H9 (cell line): ENCODE measurements at regions not wholly inside any gene's neighbourhood (a gene's known extent, or its start where the extent isn't known, plus 50 kb on each side); places are given as distances from the start of the nearest gene placed in this dataset.
A peak's percentile ranks its signal among the peaks of the same experiment; 100 is the strongest.

ENCODE experiments used
- DNase-seq: peaks from one replicate; pipeline ENCODE4 v3.0.0-alpha.2; 2017
- H2AFZ ChIP-seq: one replicate; pipeline ENCODE4 v1.6.1; 2013; ENCODE audit warnings: mild to moderate bottlenecking, low read length, control low read depth, moderate library complexity
- H2AK5ac ChIP-seq: 2 replicates; pipeline ENCODE4 v1.6.1; 2013; ENCODE audit warnings: low read length, control low read depth, mixed read lengths; ENCODE audit not compliant: insufficient read length
- H2BK120ac ChIP-seq: one replicate; pipeline ENCODE4 v1.6.1; 2013; ENCODE audit warnings: low read depth, mild to moderate bottlenecking, low read length, control low read depth, inconsistent platforms; ENCODE audit not compliant: poor library complexity, severe bottlenecking
- H2BK12ac ChIP-seq: 2 replicates; pipeline ENCODE4 v1.6.1; 2013; ENCODE audit warnings: low read length, control low read depth, mixed read lengths, low read depth; ENCODE audit not compliant: insufficient read length
- H2BK15ac ChIP-seq: 2 replicates; pipeline ENCODE4 v1.6.1; 2013; ENCODE audit warnings: low read depth, low read length, control low read depth
- H2BK20ac ChIP-seq: one replicate; pipeline ENCODE4 v1.6.1; 2013; ENCODE audit warnings: low read depth, mild to moderate bottlenecking, low read length, control low read depth, inconsistent platforms; ENCODE audit not compliant: poor library complexity, severe bottlenecking
- H2BK5ac ChIP-seq: 2 replicates; pipeline ENCODE4 v1.6.1; 2013; ENCODE audit warnings: low read length, control low read depth, mixed read lengths; ENCODE audit not compliant: insufficient read length
- H3K14ac ChIP-seq: 2 replicates; pipeline ENCODE4 v1.6.1; 2013; ENCODE audit warnings: low read length, control low read depth; ENCODE audit not compliant: insufficient read depth
- H3K18ac ChIP-seq: 2 replicates; pipeline ENCODE4 v1.6.1; 2013; ENCODE audit warnings: low read depth, mild to moderate bottlenecking, mixed read lengths, low read length, control low read depth; ENCODE audit not compliant: insufficient read length
- H3K23ac ChIP-seq: 2 replicates; pipeline ENCODE4 v1.6.1; 2013; ENCODE audit warnings: low read length, control low read depth, mixed read lengths, low read depth; ENCODE audit not compliant: insufficient read length
- H3K23me2 ChIP-seq: 2 replicates; pipeline ENCODE4 v1.6.1; 2013; ENCODE audit warnings: low read depth, mild to moderate bottlenecking, mixed read lengths, low read length, control low read depth; ENCODE audit not compliant: insufficient read length, poor library complexity, severe bottlenecking
- H3K27ac ChIP-seq: 2 replicates; pipeline ENCODE4 v1.5.1; 2013; ENCODE audit warnings: low read length, control low read depth, mixed read lengths, low read depth; ENCODE audit not compliant: insufficient read length
- H3K27me3 ChIP-seq: 2 replicates; pipeline ENCODE4 v1.6.1; 2013; ENCODE audit warnings: low read length, control low read depth, inconsistent platforms; ENCODE audit not compliant: insufficient read depth
- H3K4ac ChIP-seq: 2 replicates; pipeline ENCODE4 v1.6.1; 2013; ENCODE audit warnings: low read depth, mild to moderate bottlenecking, control low read depth, inconsistent platforms, low read length, moderate library complexity
- H3K4me1 ChIP-seq: 2 replicates; pipeline ENCODE4 v1.6.1; 2013; ENCODE audit warnings: low read length, control low read depth, inconsistent platforms; ENCODE audit not compliant: insufficient read depth
- H3K4me2 ChIP-seq: 2 replicates; pipeline ENCODE4 v1.6.1; 2013; ENCODE audit warnings: low read length, control low read depth, mixed read lengths; ENCODE audit not compliant: insufficient read length, insufficient read depth
- H3K56ac ChIP-seq: 2 replicates; pipeline ENCODE4 v1.6.1; 2013; ENCODE audit warnings: low read depth, mild to moderate bottlenecking, mixed read lengths, low read length, control low read depth; ENCODE audit not compliant: insufficient read length
- H3K79me1 ChIP-seq: 2 replicates; pipeline ENCODE4 v1.6.1; 2013; ENCODE audit warnings: low read depth, mild to moderate bottlenecking, moderate library complexity, low read length, control low read depth, inconsistent platforms; ENCODE audit not compliant: insufficient read depth, poor library complexity, severe bottlenecking
- H3K79me2 ChIP-seq: 2 replicates; pipeline ENCODE4 v1.6.1; 2013; ENCODE audit warnings: low read length, control low read depth, inconsistent platforms; ENCODE audit not compliant: insufficient read depth
- H3K9ac ChIP-seq: 2 replicates; pipeline ENCODE4 v1.6.1; 2013; ENCODE audit warnings: low read length, control low read depth, mixed read lengths; ENCODE audit not compliant: insufficient read length; ENCODE audit errors: extremely low read depth
- H3K9me3 ChIP-seq: one replicate; pipeline ENCODE4 v1.6.1; 2013; ENCODE audit warnings: low read depth, low read length, inconsistent platforms; ENCODE audit not compliant: control insufficient read depth
- H3T11ph ChIP-seq: one replicate; pipeline ENCODE4 v1.6.1; 2013; ENCODE audit warnings: mild to moderate bottlenecking, low read length, control low read depth, inconsistent platforms
- H4K20me1 ChIP-seq: one replicate; pipeline ENCODE4 v1.6.1; 2013; ENCODE audit not compliant: control insufficient read depth, insufficient read length, insufficient read depth
- H4K5ac ChIP-seq: 2 replicates; pipeline ENCODE4 v1.6.1; 2013; ENCODE audit warnings: low read depth, mild to moderate bottlenecking, mixed read lengths, low read length, control low read depth; ENCODE audit not compliant: insufficient read length
- H4K8ac ChIP-seq: replicated peaks from 2 replicates; pipeline ENCODE4 v1.6.1; 2013; ENCODE audit warnings: low read length, control low read depth, mixed read lengths, low read depth; ENCODE audit not compliant: insufficient read length
- H4K91ac ChIP-seq: 2 replicates; pipeline ENCODE4 v1.6.1; 2013; ENCODE audit warnings: low read depth, mild to moderate bottlenecking, moderate library complexity, mixed read lengths, low read length, control low read depth; ENCODE audit not compliant: insufficient read length
- H3K27ac Mint-ChIP-seq, 3 experiments: 2 replicates in 2 of 3; 3 replicates in 1 of 3; pipeline ENCODE4 v1.8.0; 2020 to 2021; ENCODE audit warnings: mixed read lengths in 3 of 3, mild to moderate bottlenecking in 1 of 3, moderate library complexity in 1 of 3
- H3K27me3 Mint-ChIP-seq: 2 replicates; pipeline ENCODE4 v1.8.0; 2021; ENCODE audit warnings: low read depth, mild to moderate bottlenecking, moderate library complexity, mixed read lengths
- H3K36me3 Mint-ChIP-seq, 3 experiments: 2 replicates in 2 of 3; 3 replicates in 1 of 3; pipeline ENCODE4 v1.8.0; 2020 to 2021; ENCODE audit warnings: low read depth in 3 of 3, mixed read lengths in 3 of 3; ENCODE audit not compliant: insufficient read depth in 1 of 3
- H3K4me1 Mint-ChIP-seq, 2 experiments: 2 replicates each; pipeline ENCODE4 v1.8.0; 2020; ENCODE audit warnings: mixed read lengths in 2 of 2
- H3K4me3 Mint-ChIP-seq, 2 experiments: 2 replicates in 1 of 2; 3 replicates in 1 of 2; pipeline ENCODE4 v1.8.0; 2020 to 2021; ENCODE audit warnings: mild to moderate bottlenecking in 2 of 2, mixed read lengths in 2 of 2, moderate library complexity in 1 of 2
- H3K9me3 Mint-ChIP-seq, 2 experiments: 2 replicates in 1 of 2; 3 replicates in 1 of 2; pipeline ENCODE4 v1.8.0; 2020; ENCODE audit warnings: mild to moderate bottlenecking in 2 of 2, mixed read lengths in 2 of 2, moderate library complexity in 1 of 2
- WGBS: extraction: QIAGEN DNeasy Blood & Tissue Kit; methylation state at CpG from one replicate; pipeline ENCODE4 v1.1.7; 2013; ENCODE audit warnings: missing lambda C conversion rate, low lambda C conversion rate, mixed read lengths; ENCODE audit not compliant: insufficient read length; ENCODE audit errors: extremely low coverage; 5-methylcytosine and 5-hydroxymethylcytosine counted together
- TF ChIP-seq, protein P1 (sequence below): fragments of 200-600 bp; sonication (generic); conservative IDR thresholded peaks from 3 replicates; pipeline ENCODE4 v1.8.0; 2021; ENCODE audit warnings: antibody characterized with exemption, mild to moderate bottlenecking

DNA sequence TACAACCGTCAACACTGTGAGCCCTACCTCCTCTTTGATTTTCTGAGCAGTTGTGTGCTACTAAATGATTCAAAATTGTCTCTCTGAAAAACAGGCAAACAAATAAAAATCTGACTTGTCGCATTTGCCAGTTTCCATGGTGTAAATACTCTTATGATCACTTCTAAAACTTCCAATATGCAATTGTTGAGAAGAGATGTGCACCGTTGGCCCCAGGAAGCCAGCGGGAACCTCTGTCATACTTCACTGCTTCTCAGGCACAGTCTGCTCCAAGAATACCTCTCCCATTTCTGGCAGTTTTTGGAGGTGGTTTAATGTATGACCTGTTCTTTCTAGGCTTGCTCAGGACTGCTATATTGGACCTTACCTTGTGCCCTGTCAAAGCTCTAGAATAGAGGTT lies 196.0 kb upstream of the NCAM2 start:
- Histone ChIP-seq H3T11ph (no peak overlapping the region), H3K23me2 (no peaks in the 10 kb centered on the region), H3K4ac (no peak overlapping the region), H3K23ac (no peak overlapping the region), H2BK120ac (no peak overlapping the region), H4K91ac (no peak overlapping the region), H3K4me1 (no peaks in the 10 kb centered on the region), H2AFZ (no peak overlapping the region), H2BK15ac (no peak overlapping the region), H4K5ac (no peak overlapping the region), H2BK20ac (peak overlapping the region; percentile 83), H3K27ac (no peak overlapping the region), H3K79me1 (no peaks in the 10 kb centered on the region), H3K18ac (no peak overlapping the region), H4K8ac (no peak overlapping the region), H3K27me3 (no peaks in the 10 kb centered on the region), H3K9ac (no peak overlapping the region), H3K4me2 (no peak overlapping the region), H3K9me3 (no peaks in the 10 kb centered on the region), H3K14ac (no peak overlapping the region), H3K79me2 (no peaks in the 10 kb centered on the region), H2AK5ac (no peak overlapping the region), H2BK5ac (no peak overlapping the region), H2BK12ac (no peak overlapping the region), H4K20me1 (no peaks in the 10 kb centered on the region), H3K56ac (no peak overlapping the region)
- Mint-ChIP-seq H3K4me1 (peaks cover 3 to 4% of the 10 kb centered on the region in 2 experiments; a peak in 2 of 4 replicates), H3K27ac (peak overlapping the region in 1 of 3 experiments; percentile 37; a peak in 1 of 7 replicates), H3K27me3 (no peaks in the 10 kb centered on the region), H3K9me3 (peaks cover 0 to 7% of the 10 kb centered on the region in 2 experiments; a peak in 2 of 5 replicates), H3K36me3 (peaks cover 0 to 5% (median 1%) of the 10 kb centered on the region in 3 experiments; a peak in 3 of 7 replicates), H3K4me3 (no peak overlapping the region)
- WGBS = no CpG with 5 or more reads among the region's 4 CpGs
- DNase-seq = no peak
- TF ChIP-seq, protein P1, sequence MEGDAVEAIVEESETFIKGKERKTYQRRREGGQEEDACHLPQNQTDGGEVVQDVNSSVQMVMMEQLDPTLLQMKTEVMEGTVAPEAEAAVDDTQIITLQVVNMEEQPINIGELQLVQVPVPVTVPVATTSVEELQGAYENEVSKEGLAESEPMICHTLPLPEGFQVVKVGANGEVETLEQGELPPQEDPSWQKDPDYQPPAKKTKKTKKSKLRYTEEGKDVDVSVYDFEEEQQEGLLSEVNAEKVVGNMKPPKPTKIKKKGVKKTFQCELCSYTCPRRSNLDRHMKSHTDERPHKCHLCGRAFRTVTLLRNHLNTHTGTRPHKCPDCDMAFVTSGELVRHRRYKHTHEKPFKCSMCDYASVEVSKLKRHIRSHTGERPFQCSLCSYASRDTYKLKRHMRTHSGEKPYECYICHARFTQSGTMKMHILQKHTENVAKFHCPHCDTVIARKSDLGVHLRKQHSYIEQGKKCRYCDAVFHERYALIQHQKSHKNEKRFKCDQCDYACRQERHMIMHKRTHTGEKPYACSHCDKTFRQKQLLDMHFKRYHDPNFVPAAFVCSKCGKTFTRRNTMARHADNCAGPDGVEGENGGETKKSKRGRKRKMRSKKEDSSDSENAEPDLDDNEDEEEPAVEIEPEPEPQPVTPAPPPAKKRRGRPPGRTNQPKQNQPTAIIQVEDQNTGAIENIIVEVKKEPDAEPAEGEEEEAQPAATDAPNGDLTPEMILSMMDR = no peak
